ENCODE measurements at regions not wholly inside any gene's neighbourhood (a gene's known extent, or its start where the extent isn't known, plus 50 kb on each side); places are given as distances from the start of the nearest gene placed in this dataset.
"Not testable (repeated sequence)": the region's sequence is repeated elsewhere in the genome, so short reads cannot be mapped to it uniquely, and the experiment has no call there.

- intact Hi-C loops (cut with micrococcal nuclease): no loop called here
- 9% methylated on average over 7 of the region's 11 CpGs for WGBS (ENCODE audit: insufficient coverage, low coverage, missing lambda C conversion rate)
- no peak overlapping the region for H3K4me3 ChIP-seq
- H3K9me3 ChIP-seq (replicated peaks; ENCODE audit: control insufficient read depth, insufficient read depth, low read depth, low read length): no peaks in the 10 kb centered on the region
- no peak overlapping the region for H3K4me2 ChIP-seq (ENCODE audit: insufficient read depth, low read length)
- H3K4me1 ChIP-seq (replicated peaks in 1 of 2; ENCODE audit: control insufficient read depth in 2 of 2, insufficient read depth in 2 of 2, low read length in 2 of 2): no peaks in the 10 kb centered on the region
- ChIA-PET CTCF (ENCODE audit: low intra/inter-chr PET ratio) (no interaction called here), POLR2A (interaction anchor here (1.2 kb wide), 1 partner anchor 224 kb away, joined by 3 read pairs; no protein-coding TSS in a partner anchor)
- ATAC-seq: no peak
- in situ Hi-C loops (cut with MboI): no loop called here
- no peaks in the 10 kb centered on the region for H3K36me3 ChIP-seq (ENCODE audit: control insufficient read depth, insufficient read depth, low read length)
- no peak overlapping the region for H3K9ac ChIP-seq (ENCODE audit: insufficient read depth in 1 of 2, low read depth in 2 of 2, low read length in 2 of 2)
- H3K27me3 ChIP-seq (ENCODE audit: control insufficient read depth in 2 of 2, insufficient read depth in 2 of 2, low read length in 2 of 2): peaks cover 0 to 41% of the 10 kb centered on the region in 2 experiments; a peak in 4 of 5 replicates
- no peak overlapping the region for H3K27ac ChIP-seq (ENCODE audit: extremely low read depth, low read depth, low read length)
- H2AFZ ChIP-seq (ENCODE audit: low read depth, low read length): no peak overlapping the region
- H4K20me1 ChIP-seq (replicated peaks; ENCODE audit: control insufficient read depth, insufficient read depth, low read length): no peaks in the 10 kb centered on the region
- TF ChIP-seq ZNF696 (CRISPR knock-in tag; conservative IDR thresholded peaks at IDR 0.05) (no peak), DIDO1 (tag; IDR thresholded peaks at IDR 0.05; ENCODE audit: low read depth) (no peak), JUN (IDR thresholded peaks at IDR 0.05; ENCODE audit: borderline replicate concordance, low read depth, low read length) (no peak), JUN (CRISPR knock-in tag; IDR thresholded peaks at IDR 0.05; ENCODE audit: borderline replicate concordance) (no peak), MXI1 (IDR thresholded peaks at IDR 0.05; ENCODE audit: low read depth, low read length) (no peak), BMI1 (IDR thresholded peaks at IDR 0.05; ENCODE audit: low read length) (no peak)
- no peaks in the 10 kb centered on the region for H3K79me2 ChIP-seq (ENCODE audit: control insufficient read depth, insufficient read depth, low read length)
- no TSS peak for BruUV-seq (replicated peaks)
- no peak for FAIRE-seq
- no peak for DNase-seq (ENCODE audit: extremely low read depth in 1 of 4, low spot score in 3 of 4)
- no peaks in the 10 kb centered on the region for H3K9me1 ChIP-seq (ENCODE audit: control insufficient read depth, insufficient read depth, low read length)
These were observed 124.6 kb downstream of the SHANK2 start for GRCh38 chr11:71127806-71128205.

GRCh38 chr11:71126401-71126800, 126.0 kb downstream of the SHANK2 start:
- 0% methylated on average over 4 of the region's 5 CpGs for WGBS (ENCODE audit: insufficient coverage, low coverage, missing lambda C conversion rate)
- not testable (repeated sequence) for FAIRE-seq

More at GRCh38 chr11:71126401-71126800, 126.0 kb downstream of the SHANK2 start:
- H3K36me3 ChIP-seq (ENCODE audit: control insufficient read depth, insufficient read depth, low read length); H2AFZ ChIP-seq (ENCODE audit: low read depth, low read length); H4K20me1 ChIP-seq (replicated peaks; ENCODE audit: control insufficient read depth, insufficient read depth, low read length); BruUV-seq (replicated peaks); H3K27ac ChIP-seq (ENCODE audit: extremely low read depth, low read depth, low read length); in situ Hi-C loops (cut with MboI); H3K9me1 ChIP-seq (ENCODE audit: control insufficient read depth, insufficient read depth, low read length); intact Hi-C loops (cut with micrococcal nuclease); H3K9ac ChIP-seq (ENCODE audit: insufficient read depth in 1 of 2, low read depth in 2 of 2, low read length in 2 of 2); DNase-seq (ENCODE audit: extremely low read depth in 1 of 4, low spot score in 3 of 4); H3K4me1 ChIP-seq (replicated peaks in 1 of 2; ENCODE audit: control insufficient read depth in 2 of 2, insufficient read depth in 2 of 2, low read length in 2 of 2); H3K79me2 ChIP-seq (ENCODE audit: control insufficient read depth, insufficient read depth, low read length); ATAC-seq; POLR2A ChIA-PET; H3K4me3 ChIP-seq; H3K9me3 ChIP-seq (replicated peaks; ENCODE audit: control insufficient read depth, insufficient read depth, low read depth, low read length); CTCF ChIA-PET (ENCODE audit: low intra/inter-chr PET ratio); H3K4me2 ChIP-seq (ENCODE audit: insufficient read depth, low read length): not testable (repeated sequence)
- H3K27me3 ChIP-seq (ENCODE audit: control insufficient read depth in 2 of 2, insufficient read depth in 2 of 2, low read length in 2 of 2): peaks cover 0 to 35% of the 10 kb centered on the region in 2 experiments; a peak in 4 of 5 replicates
